HFF-Myc (cell line): ENCODE measurements at regions not wholly inside any gene's neighbourhood (a gene's known extent, or its start where the extent isn't known, plus 50 kb on each side); places are given as distances from the start of the nearest gene placed in this dataset.

ENCODE experiments used
- DNase-seq: peaks from one replicate; pipeline ENCODE4 v3.0.0-alpha.2; 2011; ENCODE audit warnings: low read depth; ENCODE audit errors: extremely low read depth
- H3K4me3 ChIP-seq: replicated peaks from 2 replicates; pipeline ENCODE4 v1.5.1; 2011; ENCODE audit warnings: low read depth, mild to moderate bottlenecking, control low read depth, low read length
- TF ChIP-seq, protein P1 (sequence below): IDR thresholded peaks from 2 replicates; pipeline ENCODE4 v1.5.1; 2012; ENCODE audit warnings: mild to moderate bottlenecking, low read depth, low read length, control low read depth; ENCODE audit errors: missing control alignments

DNA sequence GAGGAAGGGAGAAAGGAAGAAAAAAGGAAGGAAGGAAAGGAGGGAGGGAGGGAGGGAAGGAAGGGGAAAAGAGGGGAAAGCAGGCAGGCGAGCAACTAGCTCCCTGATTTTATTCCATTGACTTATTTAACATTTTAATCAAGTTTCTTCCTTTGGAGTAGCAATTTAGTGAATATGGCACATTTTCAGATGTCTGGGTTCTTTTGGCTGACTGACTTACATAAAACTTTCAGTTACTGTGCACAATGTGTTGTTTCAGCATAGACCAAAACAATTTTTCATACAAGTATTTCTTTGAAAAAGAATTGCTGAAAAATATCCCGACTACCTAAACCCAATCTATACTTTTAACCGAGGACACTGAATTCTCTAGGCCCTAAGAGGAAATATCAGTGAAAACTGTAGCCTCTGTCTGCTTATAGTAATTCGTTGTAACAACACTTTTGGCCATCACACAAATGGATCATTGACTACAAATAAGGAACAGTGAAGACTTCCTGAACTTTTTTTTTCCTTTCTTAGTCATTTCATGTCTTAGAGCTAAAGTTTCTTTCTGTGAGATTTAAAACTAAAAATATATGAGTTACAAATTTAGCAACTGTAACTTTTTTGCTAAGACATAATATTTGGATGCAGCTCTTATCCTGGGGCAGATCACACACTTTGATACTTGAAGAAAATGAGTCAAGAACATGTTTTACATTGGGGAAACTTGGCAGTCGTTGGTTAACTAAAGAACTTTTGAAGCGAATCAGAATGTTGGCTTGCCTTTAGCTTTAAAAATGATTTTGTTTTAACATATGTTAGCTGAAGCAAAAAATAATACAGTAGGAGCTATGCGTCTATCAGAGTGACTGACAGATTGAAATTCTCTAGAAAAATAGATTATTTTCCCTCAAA lies 79.6 kb downstream of the SOX2 start:
- DNase-seq = no peak
- no peak overlapping the region for H3K4me3 ChIP-seq

DNA sequence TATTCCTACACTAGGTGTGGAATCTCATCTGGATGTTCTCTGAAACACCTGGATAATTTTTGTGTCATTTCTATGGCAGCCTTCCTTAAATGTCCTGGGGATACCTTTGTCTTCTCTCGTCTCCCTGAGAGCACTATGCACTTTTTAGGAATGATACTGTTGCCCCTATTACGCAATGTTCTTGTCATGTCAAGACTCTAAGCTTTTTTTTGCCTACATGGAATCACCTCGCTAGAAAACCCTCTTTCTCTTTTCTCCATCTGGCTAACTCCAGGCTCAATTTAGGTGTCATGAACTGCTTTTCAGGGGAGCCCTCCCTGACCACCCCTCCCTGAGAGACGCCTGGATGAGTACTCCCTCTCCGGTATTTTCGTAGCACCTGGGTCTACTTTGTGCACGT lies 81.3 kb downstream of the SOX2 start:
- DNase-seq = no peak
- H3K4me3 ChIP-seq = no peak overlapping the region
- TF ChIP-seq, protein P1, sequence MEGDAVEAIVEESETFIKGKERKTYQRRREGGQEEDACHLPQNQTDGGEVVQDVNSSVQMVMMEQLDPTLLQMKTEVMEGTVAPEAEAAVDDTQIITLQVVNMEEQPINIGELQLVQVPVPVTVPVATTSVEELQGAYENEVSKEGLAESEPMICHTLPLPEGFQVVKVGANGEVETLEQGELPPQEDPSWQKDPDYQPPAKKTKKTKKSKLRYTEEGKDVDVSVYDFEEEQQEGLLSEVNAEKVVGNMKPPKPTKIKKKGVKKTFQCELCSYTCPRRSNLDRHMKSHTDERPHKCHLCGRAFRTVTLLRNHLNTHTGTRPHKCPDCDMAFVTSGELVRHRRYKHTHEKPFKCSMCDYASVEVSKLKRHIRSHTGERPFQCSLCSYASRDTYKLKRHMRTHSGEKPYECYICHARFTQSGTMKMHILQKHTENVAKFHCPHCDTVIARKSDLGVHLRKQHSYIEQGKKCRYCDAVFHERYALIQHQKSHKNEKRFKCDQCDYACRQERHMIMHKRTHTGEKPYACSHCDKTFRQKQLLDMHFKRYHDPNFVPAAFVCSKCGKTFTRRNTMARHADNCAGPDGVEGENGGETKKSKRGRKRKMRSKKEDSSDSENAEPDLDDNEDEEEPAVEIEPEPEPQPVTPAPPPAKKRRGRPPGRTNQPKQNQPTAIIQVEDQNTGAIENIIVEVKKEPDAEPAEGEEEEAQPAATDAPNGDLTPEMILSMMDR = no peak

More for the DNA sequence above, 79.6 kb downstream of the SOX2 start:
- TF ChIP-seq, protein P1 = no peak

DNA sequence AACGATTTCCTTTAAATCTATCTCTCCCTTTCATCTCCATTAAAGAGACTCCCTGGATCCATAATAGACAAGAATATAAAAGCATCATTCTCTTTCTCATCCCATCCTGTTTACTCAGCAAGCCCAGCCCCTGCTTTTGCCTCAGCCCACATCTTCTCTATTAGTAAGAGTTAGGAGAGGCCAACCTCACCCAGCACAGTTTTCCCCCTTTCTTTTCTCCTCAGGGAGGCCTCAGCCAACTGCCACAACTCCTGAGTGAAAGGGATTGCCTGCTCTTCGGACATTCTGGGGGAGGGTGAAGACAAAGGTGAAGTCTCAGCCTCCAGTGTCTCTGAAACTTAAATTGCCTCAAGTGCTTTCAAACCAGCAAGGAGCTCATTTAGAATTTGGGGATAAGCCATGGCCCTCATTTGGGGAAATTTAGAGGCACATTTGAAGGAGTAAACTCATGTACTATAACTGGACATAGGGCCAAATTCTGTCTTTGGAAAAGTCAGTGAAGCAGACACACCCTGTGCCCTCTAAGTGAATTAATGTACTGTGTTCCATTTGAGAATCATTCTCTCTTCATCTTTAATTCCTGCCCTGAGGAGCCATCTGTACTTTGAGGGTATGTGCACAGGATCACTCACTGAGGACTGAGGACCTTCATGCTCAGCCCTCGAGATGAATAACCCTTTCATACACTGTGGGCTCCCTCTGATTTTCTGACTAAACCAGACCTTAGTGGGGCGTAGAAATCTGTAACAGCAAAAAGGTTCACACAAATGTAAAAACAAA lies 82.5 kb downstream of the SOX2 start:
- no peak overlapping the region for H3K4me3 ChIP-seq
- TF ChIP-seq, protein P1 = no peak
- DNase-seq = no peak

DNA sequence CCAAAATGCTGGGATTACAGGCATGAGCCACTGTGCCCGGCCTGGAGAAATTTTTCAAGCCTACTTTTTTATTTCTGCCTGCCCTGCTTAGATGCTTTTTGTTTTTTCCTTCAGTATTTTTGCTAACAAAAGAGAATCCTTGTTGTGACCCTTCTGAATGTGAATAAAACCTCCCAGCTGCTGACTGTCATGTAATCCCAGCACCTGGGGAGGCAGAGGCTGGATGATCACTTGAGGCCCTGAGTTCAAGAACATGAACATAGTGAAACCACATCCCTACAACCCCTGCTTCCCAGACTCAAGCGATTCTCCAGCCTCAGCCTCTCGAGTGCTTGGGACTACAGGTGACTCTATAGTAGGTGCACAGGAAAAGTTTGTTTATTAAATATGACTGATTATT lies 84.9 kb downstream of the SOX2 start:
- no peak overlapping the region for H3K4me3 ChIP-seq
- TF ChIP-seq, protein P1 = no peak
- DNase-seq = no peak

DNA sequence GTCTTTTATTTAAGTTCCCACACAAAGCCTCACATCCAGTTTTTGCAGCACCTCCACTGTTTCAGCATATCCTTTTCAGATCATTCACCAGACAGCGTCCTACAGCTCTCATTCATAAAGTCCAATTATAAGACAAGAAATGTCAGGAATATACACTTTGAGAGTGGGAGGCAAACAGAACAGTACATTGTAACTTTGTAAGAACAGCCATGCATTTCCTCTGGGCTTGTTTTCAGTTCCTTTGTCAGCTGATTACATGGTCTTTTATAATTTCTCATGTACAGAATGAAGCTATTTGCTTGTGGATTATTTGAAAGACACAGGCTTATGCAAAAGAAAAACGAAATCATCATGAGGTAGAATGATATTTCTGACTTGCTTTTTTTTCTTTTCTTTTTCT lies 85.7 kb downstream of the SOX2 start:
- no peak overlapping the region for H3K4me3 ChIP-seq
- DNase-seq = no peak
- TF ChIP-seq, protein P1 = no peak

DNA sequence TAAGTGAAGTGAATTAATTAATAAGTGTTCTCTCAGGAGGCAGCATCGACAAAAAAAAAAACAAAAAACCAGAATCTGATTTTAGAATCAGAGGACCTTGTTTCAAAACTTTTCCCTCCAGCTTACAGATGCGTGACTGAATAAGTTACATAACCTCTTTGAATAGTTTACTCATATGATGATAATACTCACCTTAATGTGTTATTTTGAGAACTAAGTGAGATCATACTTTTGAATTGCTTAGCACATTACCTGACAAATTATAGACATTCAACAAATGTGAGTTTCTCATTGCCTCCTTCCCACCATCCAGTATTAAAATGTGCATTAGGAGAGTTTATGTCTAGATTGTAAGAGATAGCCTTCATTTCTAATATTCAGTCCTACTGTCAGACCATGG lies 94.0 kb downstream of the SOX2 start:
- no peak overlapping the region for H3K4me3 ChIP-seq
- TF ChIP-seq, protein P1 = no peak
- no peak for DNase-seq
